Liver (tissue), 8 donors: ENCODE measurements at regions not wholly inside any gene's neighbourhood (a gene's known extent, or its start where the extent isn't known, plus 50 kb on each side); places are given as distances from the start of the nearest gene placed in this dataset.
A peak's percentile ranks its signal among the peaks of the same experiment; 100 is the strongest.

ENCODE experiments used
- DNase-seq: peaks from one replicate; pipeline ENCODE4 v3.0.0-alpha.2; 2017; ENCODE audit warnings: low spot score
- H3K27ac ChIP-seq, 2 donors: one replicate each; pipeline ENCODE4 v1.7.0; 2013; ENCODE audit warnings: inconsistent platforms in 2 of 2, low read length in 2 of 2, control low read depth in 1 of 2, low read depth in 1 of 2, mild to moderate bottlenecking in 1 of 2
- H3K27me3 ChIP-seq, 4 donors: one replicate each; pipeline versions ENCODE4 v1.6.1 to v1.7.0; 2013; ENCODE audit warnings: low read length in 3 of 4, inconsistent platforms in 1 of 4, mild to moderate bottlenecking in 1 of 4, moderate library complexity in 1 of 4; ENCODE audit not compliant: control insufficient read depth in 4 of 4, insufficient read depth in 4 of 4
- H3K36me3 ChIP-seq, 4 donors: one replicate each; pipeline versions ENCODE4 v1.6.1 to v1.7.0; 2013; ENCODE audit warnings: low read length in 3 of 4, mild to moderate bottlenecking in 3 of 4, low read depth in 1 of 4, moderate library complexity in 1 of 4; ENCODE audit not compliant: control insufficient read depth in 4 of 4, insufficient read depth in 3 of 4
- H3K4me1 ChIP-seq, 4 donors: one replicate each; pipeline versions ENCODE4 v1.6.1 to v1.7.0; 2013; ENCODE audit warnings: low read length in 3 of 4, mild to moderate bottlenecking in 3 of 4, moderate library complexity in 1 of 4; ENCODE audit not compliant: control insufficient read depth in 4 of 4, insufficient read depth in 4 of 4
- H3K4me3 ChIP-seq, 3 donors: one replicate each; pipeline versions ENCODE4 v1.6.1 to v1.7.0; 2013; ENCODE audit warnings: low read length in 3 of 3, control low read depth in 1 of 3, low read depth in 1 of 3, mild to moderate bottlenecking in 1 of 3
- H3K9ac ChIP-seq, 2 donors: one replicate each; pipeline ENCODE4 v1.7.0; 2013; ENCODE audit warnings: low read length in 2 of 2, mild to moderate bottlenecking in 2 of 2, moderate library complexity in 2 of 2, control low read depth in 1 of 2, low read depth in 1 of 2
- H3K9me3 ChIP-seq, 4 donors: one replicate each; pipeline versions ENCODE4 v1.6.1 to v1.7.0; 2013; ENCODE audit warnings: low read length in 3 of 4; ENCODE audit not compliant: control insufficient read depth in 4 of 4
- ATF3 ChIP-seq: IDR thresholded peaks from 2 replicates; pipeline ENCODE4 v1.6.1; 2016; ENCODE audit warnings: antibody characterized with exemption
- CTCF ChIP-seq: fragments of 150-350 bp; IDR thresholded peaks from 2 replicates; pipeline ENCODE4 v1.5.1; 2017; ENCODE audit warnings: improper control_type of control experiment, low read depth, low read length; ENCODE audit not compliant: missing input control
- EGR1 ChIP-seq, 2 donors: IDR thresholded peaks; 2 replicates each; pipeline ENCODE4 v1.6.1; 2016 to 2018; ENCODE audit warnings: antibody characterized with exemption in 2 of 2, low read depth in 2 of 2
- FOXA1 ChIP-seq: IDR thresholded peaks from 2 replicates; pipeline ENCODE4 v1.6.1; 2016; ENCODE audit warnings: antibody characterized with exemption
- FOXA2 ChIP-seq: IDR thresholded peaks from 2 replicates; pipeline ENCODE4 v1.6.1; 2016; ENCODE audit warnings: antibody characterized with exemption
- GABPA ChIP-seq, 2 donors: IDR thresholded peaks in 1 of 2; conservative IDR thresholded peaks in 1 of 2; 2 replicates each; pipeline ENCODE4 v1.6.1; 2016; ENCODE audit warnings: antibody characterized with exemption in 2 of 2, mild to moderate bottlenecking in 1 of 2, moderate library complexity in 1 of 2
- HNF4A ChIP-seq, 2 donors: conservative IDR thresholded peaks; 2 replicates each; pipeline ENCODE4 v1.6.1; 2016; ENCODE audit warnings: antibody characterized with exemption in 2 of 2, mild to moderate bottlenecking in 2 of 2
- HNF4G ChIP-seq: IDR thresholded peaks from 2 replicates; pipeline ENCODE4 v1.6.1; 2016; ENCODE audit warnings: antibody characterized with exemption
- JUND ChIP-seq, 2 donors: IDR thresholded peaks; 2 replicates each; pipeline ENCODE4 v1.6.1; 2016; ENCODE audit warnings: antibody characterized with exemption in 2 of 2
- MAX ChIP-seq: IDR thresholded peaks from 2 replicates; pipeline ENCODE4 v1.6.1; 2016; ENCODE audit warnings: antibody characterized with exemption
- NR2F2 ChIP-seq: IDR thresholded peaks from 2 replicates; pipeline ENCODE4 v1.6.1; 2016; ENCODE audit warnings: antibody characterized with exemption
- RAD21 ChIP-seq, 2 donors: IDR thresholded peaks; 2 replicates each; pipeline ENCODE4 v1.6.1; 2016; ENCODE audit warnings: antibody characterized with exemption in 2 of 2, mild to moderate bottlenecking in 2 of 2
- REST ChIP-seq: IDR thresholded peaks from 2 replicates; pipeline ENCODE4 v1.6.1; 2016; ENCODE audit warnings: antibody characterized with exemption, mild to moderate bottlenecking
- RXRA ChIP-seq, 2 donors: IDR thresholded peaks; 2 replicates each; pipeline ENCODE4 v1.6.1; 2017 to 2018; ENCODE audit warnings: antibody characterized with exemption in 2 of 2, mild to moderate bottlenecking in 1 of 2
- SP1 ChIP-seq: IDR thresholded peaks from 2 replicates; pipeline ENCODE4 v1.6.1; 2018; ENCODE audit warnings: antibody characterized with exemption, mild to moderate bottlenecking
- TAF1 ChIP-seq: conservative IDR thresholded peaks from 2 replicates; pipeline ENCODE4 v1.6.1; 2016; ENCODE audit warnings: antibody characterized with exemption, mild to moderate bottlenecking
- YY1 ChIP-seq: IDR thresholded peaks from 2 replicates; pipeline ENCODE4 v1.6.1; 2016; ENCODE audit warnings: antibody characterized with exemption, mild to moderate bottlenecking
- ZBTB33 ChIP-seq: IDR thresholded peaks from 2 replicates; pipeline ENCODE4 v1.6.1; 2016; ENCODE audit warnings: antibody characterized with exemption
- WGBS: extraction: QIAGEN DNeasy Blood & Tissue Kit; methylation state at CpG from one replicate; pipeline ENCODE4 v1.1.7; 2013; 5-methylcytosine and 5-hydroxymethylcytosine counted together
- donor health status: healthy.
- donor health status: healthy.
- donor health status: healthy.
- donor health status: healthy.
- donor health status: healthy.

GRCh38 chr6:156719395-156719719, 57.8 kb upstream of the ARID1B start:
- 43% methylated on average over 13 of the region's 13 CpGs for WGBS
- H3K4me3 ChIP-seq, result peak overlapping the region; percentile 8 to 32 (median 30)
- H3K9me3 ChIP-seq, result no peaks in the 10 kb centered on the region
- DNase-seq, result no peak
- peak overlapping the region; percentile 92 to 93 for H3K27ac ChIP-seq
- peak overlapping the region; percentile 81 to 88 for H3K9ac ChIP-seq
- TF ChIP-seq FOXA2 (no peak), ZBTB33 (no peak), CTCF (no peak), RXRA (IDR thresholded peaks at IDR 0.05) (no peak)
- no peaks in the 10 kb centered on the region for H3K27me3 ChIP-seq
- H3K4me1 ChIP-seq, result peaks cover 2 to 30% (median 21%) of the 10 kb centered on the region in 4 donors
- H3K36me3 ChIP-seq, result no peaks in the 10 kb centered on the region

- H3K4me1 ChIP-seq, result peaks cover 2 to 30% (median 21%) of the 10 kb centered on the region in 4 donors
- TF ChIP-seq HNF4A (conservative IDR thresholded peaks at IDR 0.05) (no peak), RXRA (IDR thresholded peaks at IDR 0.05) (no peak), EGR1 (IDR thresholded peaks at IDR 0.05; ENCODE audit: low read depth in 2 of 2) (no peak), JUND (IDR thresholded peaks at IDR 0.05) (no peak), FOXA2 (no peak), ATF3 (no peak), ZBTB33 (no peak), YY1 (no peak), FOXA1 (no peak), REST (no peak), GABPA (IDR thresholded peaks at IDR 0.05 in 1 of 2, conservative IDR thresholded peaks at IDR 0.05 in 1 of 2) (no peak), RAD21 (IDR thresholded peaks at IDR 0.05) (no peak), MAX (no peak), NR2F2 (no peak), CTCF (no peak), HNF4G (no peak), SP1 (no peak), TAF1 (no peak)
- peak overlapping the region; percentile 92 to 93 for H3K27ac ChIP-seq
- DNase-seq, result no peak
- no peaks in the 10 kb centered on the region for H3K9me3 ChIP-seq
- H3K36me3 ChIP-seq, result no peaks in the 10 kb centered on the region
- H3K9ac ChIP-seq, result no peak overlapping the region
- 84% methylated on average over 18 of the region's 18 CpGs for WGBS
- no peaks in the 10 kb centered on the region for H3K27me3 ChIP-seq
- no peak overlapping the region for H3K4me3 ChIP-seq
Measured at GRCh38 chr6:156718647-156719394, 58.4 kb upstream of the ARID1B start.
